IMR-90 (cell line): ENCODE measurements at regions not wholly inside any gene's neighbourhood (a gene's known extent, or its start where the extent isn't known, plus 50 kb on each side); places are given as distances from the start of the nearest gene placed in this dataset.

Experiments used
- ATAC-seq: fragments of 200-7000 bp; cut with Tn5 transposase; 2 replicates; pipeline ENCODE4 v1.9.1; 2020; ENCODE audit warnings: low read depth, mild to moderate bottlenecking, moderate library complexity
- BruUV-seq: library from RNA; stranded (reverse); fragments of 400-500 nt; replicated peaks from 2 replicates; lab custom pipeline; 2021; lab: Mats Ljungman, UMichigan
- CTCF ChIA-PET: fragments of 300-600 bp; formaldehyde crosslinking; extraction: SDS; loops from one replicate; lab custom pipeline; 2021; ENCODE audit warnings: antibody characterized with exemption; lab: Yijun Ruan, JAX
- POLR2A ChIA-PET: fragments of 300-600 bp; sonication (Branson Sonifier 250); formaldehyde crosslinking; loops from one replicate; lab custom pipeline; 2022; ENCODE audit warnings: antibody characterized with exemption; ENCODE audit not compliant: unreplicated experiment; lab: Charles Lee
- DNase-seq: peaks from one replicate; pipeline ENCODE4 v3.0.0; 2013
- H2AFZ ChIP-seq: replicated peaks from 2 replicates; pipeline ENCODE3; 2013; ENCODE audit warnings: low read length, mild to moderate bottlenecking; ENCODE audit not compliant: poor library complexity
- H2AK5ac ChIP-seq: 2 replicates; pipeline ENCODE4 v1.6.1; 2013; ENCODE audit warnings: low read depth, low read length, inconsistent platforms
- H2AK9ac ChIP-seq: replicated peaks from 2 replicates; pipeline ENCODE3; 2013; ENCODE audit warnings: mild to moderate bottlenecking, low read depth, low read length, moderate library complexity; ENCODE audit not compliant: poor library complexity
- H2BK120ac ChIP-seq: 2 replicates; pipeline ENCODE4 v1.6.1; 2013; ENCODE audit warnings: low read depth, low read length, inconsistent platforms
- H2BK15ac ChIP-seq: 3 replicates; pipeline ENCODE4 v1.6.1; 2013; ENCODE audit warnings: low read depth, low read length, inconsistent platforms
- H2BK20ac ChIP-seq: 2 replicates; pipeline ENCODE4 v1.6.1; 2013; ENCODE audit warnings: low read depth, mild to moderate bottlenecking, inconsistent platforms, low read length, moderate library complexity
- H2BK5ac ChIP-seq: 2 replicates; pipeline ENCODE4 v1.6.1; 2013; ENCODE audit warnings: mild to moderate bottlenecking, low read depth, low read length, inconsistent platforms; ENCODE audit not compliant: poor library complexity, severe bottlenecking
- H3K14ac ChIP-seq: replicated peaks from 2 replicates; pipeline ENCODE4 v1.6.1; 2013; ENCODE audit warnings: low read depth, low read length, inconsistent platforms
- H3K18ac ChIP-seq: 2 replicates; pipeline ENCODE4 v1.6.1; 2013; ENCODE audit warnings: low read depth, low read length, control low read depth
- H3K23ac ChIP-seq: 2 replicates; pipeline ENCODE4 v1.6.1; 2013; ENCODE audit warnings: low read depth, low read length, inconsistent platforms
- H3K27ac ChIP-seq: 2 replicates; pipeline ENCODE4 v1.5.1; 2013; ENCODE audit warnings: mild to moderate bottlenecking, control low read depth, low read length; ENCODE audit not compliant: insufficient read depth
- H3K27me3 ChIP-seq: 2 replicates; pipeline ENCODE4 v1.6.1; 2013; ENCODE audit warnings: low read length; ENCODE audit not compliant: control insufficient read depth, insufficient read depth
- H3K36me3 ChIP-seq: 2 replicates; pipeline ENCODE4 v1.6.1; 2013; ENCODE audit warnings: low read length, mixed read lengths; ENCODE audit not compliant: control insufficient read depth, insufficient read depth
- H3K4ac ChIP-seq: 2 replicates; pipeline ENCODE4 v1.6.1; 2013; ENCODE audit warnings: low read depth, low read length, inconsistent platforms
- H3K4me1 ChIP-seq: 2 replicates; pipeline ENCODE4 v1.6.1; 2013; ENCODE audit warnings: low read length, mixed read lengths; ENCODE audit not compliant: control insufficient read depth, insufficient read depth
- H3K4me2 ChIP-seq: 2 replicates; pipeline ENCODE4 v1.6.1; 2013; ENCODE audit warnings: low read depth, mild to moderate bottlenecking, control low read depth, low read length, moderate library complexity
- H3K4me3 ChIP-seq: 2 replicates; pipeline ENCODE4 v1.5.1; 2013; ENCODE audit warnings: low read depth, mild to moderate bottlenecking, control low read depth, low read length, moderate library complexity; ENCODE audit not compliant: insufficient read depth
- H3K56ac ChIP-seq: 2 replicates; pipeline ENCODE4 v1.6.1; 2013; ENCODE audit warnings: low read length, inconsistent platforms; ENCODE audit not compliant: insufficient read depth; ENCODE audit errors: extremely low read depth
- H3K79me1 ChIP-seq, 2 experiments: 2 replicates each; pipeline ENCODE4 v1.6.1; 2013; ENCODE audit warnings: low read length in 2 of 2, inconsistent platforms in 1 of 2, low read depth in 1 of 2
- H3K9ac ChIP-seq: 2 replicates; pipeline ENCODE4 v1.6.1; 2013; ENCODE audit warnings: low read depth, low read length, control low read depth
- H3K9me1 ChIP-seq: 2 replicates; pipeline ENCODE4 v1.6.1; 2013; ENCODE audit warnings: low read length, inconsistent platforms; ENCODE audit not compliant: insufficient read depth
- H3K9me3 ChIP-seq: 2 replicates; pipeline ENCODE4 v1.6.1; 2013; ENCODE audit warnings: low read length; ENCODE audit not compliant: control insufficient read depth, insufficient read depth
- H4K20me1 ChIP-seq: 2 replicates; pipeline ENCODE4 v1.6.1; 2013; ENCODE audit warnings: low read length, inconsistent platforms; ENCODE audit not compliant: insufficient read depth
- H4K5ac ChIP-seq: 2 replicates; pipeline ENCODE4 v1.6.1; 2013; ENCODE audit warnings: mild to moderate bottlenecking, low read depth, low read length, control low read depth
- H4K8ac ChIP-seq, 2 experiments: 2 replicates each; pipeline ENCODE4 v1.6.1; 2013; ENCODE audit warnings: low read depth in 2 of 2, low read length in 2 of 2, control low read depth in 1 of 2, inconsistent platforms in 1 of 2
- H4K91ac ChIP-seq: 2 replicates; pipeline ENCODE4 v1.6.1; 2013; ENCODE audit warnings: low read depth, low read length, inconsistent platforms; ENCODE audit not compliant: insufficient read depth
- CEBPB ChIP-seq: IDR thresholded peaks from 2 replicates; pipeline ENCODE4 v1.6.1; 2012; ENCODE audit warnings: low read depth, low read length, improper control_type of control experiment
- NFE2L2 ChIP-seq: fragments of 150-350 bp; IDR thresholded peaks from 2 replicates; pipeline ENCODE4 v1.6.1; 2016; ENCODE audit warnings: low read depth, mild to moderate bottlenecking, low read length
- WGBS, 2 experiments: methylation state at CpG; one replicate each; pipeline versions ENCODE4 v1.1.5 to v1.1.7; 2013; ENCODE audit warnings: missing lambda C conversion rate in 2 of 2; ENCODE audit not compliant: insufficient read length in 1 of 2; ENCODE audit errors: extremely low coverage in 2 of 2; 5-methylcytosine and 5-hydroxymethylcytosine counted together
- dilution Hi-C: fragments of 300-500 bp; cut with HindIII; formaldehyde crosslinking; loops from one replicate; pipeline ENCODE4 v1.14.3; 2018; ENCODE audit warnings: low sequenced_read_pairs; ENCODE audit not compliant: unreplicated experiment
- in situ Hi-C: fragments of 300-500 bp; cut with MboI; formaldehyde crosslinking; loops from 3 replicates; pipeline ENCODE4 v1.14.3; 2019; ENCODE audit warnings: low sequenced_read_pairs, inconsistent platforms, mixed read lengths
- intact Hi-C: fragments of 100-400 bp; cut with micrococcal nuclease; formaldehyde crosslinking; loops from 2 replicates; pipeline ENCODE4 v1.10.0; 2022

GRCh38 chr1:221567859-221568507 lies 173.9 kb downstream of the DUSP10 start:
- no CpG with 5 or more reads among the region's 3 CpGs for WGBS, 2 experiments
- BruUV-seq = no TSS peak
- dilution Hi-C loops (no loop called here), in situ Hi-C loops (no loop called here), intact Hi-C loops (no loop called here)
- peak overlapping the region; percentile 68; the same call in 1 of the 2 replicates for H2AK5ac ChIP-seq
- H3K9ac ChIP-seq = no peak overlapping the region
- no peak overlapping the region for H2BK20ac ChIP-seq
- peak overlapping the region; percentile 38 for H4K91ac ChIP-seq
- H3K9me1 ChIP-seq = peaks cover 4% of the 10 kb centered on the region; the same call in 1 of the 2 replicates
- H3K79me1 ChIP-seq = no peaks in the 10 kb centered on the region
- no peak overlapping the region for H3K18ac ChIP-seq
- H4K20me1 ChIP-seq = no peaks in the 10 kb centered on the region
- peak; percentile 85 for TF ChIP-seq CEBPB
- TF ChIP-seq NFE2L2 = no peak
- H3K23ac ChIP-seq = no peak overlapping the region
- H2AK9ac ChIP-seq = no peak overlapping the region
- no peak overlapping the region for H2AFZ ChIP-seq
- H3K4ac ChIP-seq = peak overlapping the region; percentile 53; the same call in 1 of the 2 replicates
- H3K4me2 ChIP-seq = no peak overlapping the region
- peak overlapping the region; percentile 46 for H3K14ac ChIP-seq
- no peaks in the 10 kb centered on the region for H3K36me3 ChIP-seq
- no peak overlapping the region for H3K4me3 ChIP-seq
- no peak for ATAC-seq
- H3K27ac ChIP-seq = no peak overlapping the region
- ChIA-PET CTCF (interaction anchor here (0.6 kb wide), 1 partner anchor 539 kb away, joined by 6 read pairs; no protein-coding TSS in a partner anchor), POLR2A (no interaction called here)
- H3K4me1 ChIP-seq = peaks cover 6% of the 10 kb centered on the region; the same call in 1 of the 2 replicates
- H3K9me3 ChIP-seq = no peaks in the 10 kb centered on the region
- no peak overlapping the region for H4K5ac ChIP-seq
- H3K56ac ChIP-seq = no peak overlapping the region
- H4K8ac ChIP-seq = no peak overlapping the region; a peak in 1 of 4 replicates
- H3K27me3 ChIP-seq = no peaks in the 10 kb centered on the region
- peak overlapping the region; percentile 49; the same call in 1 of the 2 replicates for H2BK120ac ChIP-seq
- H2BK15ac ChIP-seq = no peak overlapping the region; the same call in 2 of the 3 replicates
- peak; percentile 33 for DNase-seq
- no peak overlapping the region for H2BK5ac ChIP-seq
